ENCODE measurements at regions not wholly inside any gene's neighbourhood (a gene's known extent, or its start where the extent isn't known, plus 50 kb on each side); places are given as distances from the start of the nearest gene placed in this dataset.

DNA sequence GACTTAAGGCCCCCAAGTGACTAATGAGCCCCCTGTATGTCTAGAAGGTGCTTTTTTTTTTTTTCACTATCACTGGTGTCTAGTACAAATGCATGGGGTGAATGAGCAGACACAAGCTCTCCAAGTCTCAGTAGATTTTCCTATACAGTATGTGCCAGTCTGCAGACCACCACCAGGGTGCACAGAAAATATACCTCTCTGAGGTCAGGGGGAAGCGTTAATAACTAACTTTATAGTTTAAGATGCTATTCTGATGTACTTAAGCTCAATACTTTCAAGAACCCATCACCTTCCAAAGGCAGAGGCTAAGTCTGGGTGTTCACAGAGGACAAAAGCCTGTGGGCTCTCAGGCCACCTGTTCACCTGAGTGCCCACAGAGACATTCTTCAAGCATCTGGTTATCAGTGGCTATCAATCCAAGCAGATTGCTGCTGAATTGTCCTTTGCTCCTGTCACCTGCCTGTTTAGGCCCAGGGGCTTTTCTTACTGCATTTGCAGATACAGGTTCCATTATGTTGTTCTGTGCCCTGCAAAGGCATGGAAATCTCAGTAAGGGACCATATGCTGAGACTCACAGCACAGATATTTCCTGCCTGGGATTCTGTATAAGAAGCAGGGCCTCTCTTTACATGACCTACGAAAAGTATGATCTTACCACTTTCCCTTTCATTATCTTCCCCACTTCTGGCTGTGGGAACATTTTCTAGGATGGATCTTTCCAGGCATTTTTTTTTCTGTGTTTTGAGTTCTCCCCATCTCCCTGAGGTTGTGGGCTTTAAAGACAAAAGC is 534.6 kb downstream of the TNS1 start:
- DNase-seq, result no peak

DNA sequence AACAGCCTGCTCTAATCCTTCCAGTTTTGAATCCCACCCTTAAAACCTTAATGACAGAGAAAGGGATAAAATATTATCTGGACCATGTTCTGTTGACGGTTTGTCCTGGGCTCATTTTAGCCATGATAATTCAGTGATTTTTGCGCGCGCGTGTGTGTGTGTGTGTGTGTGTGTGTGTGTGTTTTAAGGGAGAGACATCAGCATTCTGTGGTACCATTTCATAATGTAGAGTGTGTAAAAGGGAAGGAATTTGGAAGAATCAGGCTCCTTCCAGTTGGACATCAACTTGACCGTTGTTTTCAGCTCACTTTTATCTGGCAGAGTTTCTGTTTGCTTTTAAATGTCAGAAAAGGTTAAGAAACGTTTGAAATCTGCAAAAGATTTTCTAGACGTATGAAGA is 535.5 kb downstream of the TNS1 start:
- DNase-seq, result no peak

DNA sequence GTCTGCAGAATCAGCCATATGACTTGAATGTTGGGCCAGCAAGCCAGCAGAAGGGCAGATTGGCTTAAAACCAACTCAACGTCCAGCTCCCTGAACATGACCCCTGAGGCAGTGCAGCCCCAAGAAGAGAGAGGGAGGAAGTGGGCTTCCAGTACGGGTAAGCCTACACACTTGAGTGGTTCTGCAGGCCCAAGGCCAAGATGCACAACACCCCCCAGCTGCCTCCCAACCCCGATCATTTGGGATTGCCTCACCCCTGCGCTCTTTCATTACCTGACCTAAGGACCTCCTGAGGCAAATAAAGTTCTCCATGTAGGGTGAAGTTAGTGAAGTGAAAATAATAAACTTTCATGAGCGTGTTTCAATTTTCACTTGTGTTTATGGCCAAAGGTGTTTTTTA is 536.0 kb downstream of the TNS1 start:
- no peak for DNase-seq

DNA sequence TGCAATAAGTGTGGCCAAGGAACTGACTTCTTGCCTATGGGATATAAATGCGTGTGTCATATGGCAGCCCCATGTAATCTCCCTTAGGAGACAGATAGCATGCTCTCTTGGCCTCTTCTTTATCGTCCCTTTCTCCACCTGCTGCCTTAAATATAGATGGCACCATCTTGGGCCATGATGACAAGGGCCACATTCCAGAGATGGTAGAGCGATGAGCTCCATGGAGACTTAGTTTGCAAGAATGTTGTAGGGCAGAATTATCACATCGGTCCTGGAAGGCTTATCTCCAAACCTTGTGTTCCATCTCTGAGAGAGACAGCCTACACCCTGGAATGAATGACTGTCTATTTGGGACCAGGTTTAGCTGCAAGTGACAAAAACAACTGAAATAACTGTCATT is 536.7 kb downstream of the TNS1 start:
- no peak for DNase-seq

DNA sequence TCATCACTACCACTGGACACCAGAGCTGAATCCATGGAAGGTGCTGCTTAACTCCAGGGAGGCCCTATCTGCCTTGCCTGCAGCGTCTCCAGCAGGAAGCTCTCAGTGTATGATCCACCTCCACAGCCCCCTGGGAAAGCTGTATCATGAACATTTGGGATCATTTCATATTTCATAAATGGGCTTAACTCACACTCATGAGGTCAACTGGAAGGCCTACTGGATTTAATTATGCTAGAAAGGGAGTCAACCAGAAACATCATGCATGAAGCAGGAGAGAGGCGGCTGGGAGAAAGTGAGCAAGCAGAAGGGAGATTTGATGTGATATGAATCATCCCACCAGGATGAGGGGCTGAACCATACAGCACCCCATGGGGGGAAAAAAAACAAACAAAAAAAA is 537.7 kb downstream of the TNS1 start:
- DNase-seq, result no peak

DNA sequence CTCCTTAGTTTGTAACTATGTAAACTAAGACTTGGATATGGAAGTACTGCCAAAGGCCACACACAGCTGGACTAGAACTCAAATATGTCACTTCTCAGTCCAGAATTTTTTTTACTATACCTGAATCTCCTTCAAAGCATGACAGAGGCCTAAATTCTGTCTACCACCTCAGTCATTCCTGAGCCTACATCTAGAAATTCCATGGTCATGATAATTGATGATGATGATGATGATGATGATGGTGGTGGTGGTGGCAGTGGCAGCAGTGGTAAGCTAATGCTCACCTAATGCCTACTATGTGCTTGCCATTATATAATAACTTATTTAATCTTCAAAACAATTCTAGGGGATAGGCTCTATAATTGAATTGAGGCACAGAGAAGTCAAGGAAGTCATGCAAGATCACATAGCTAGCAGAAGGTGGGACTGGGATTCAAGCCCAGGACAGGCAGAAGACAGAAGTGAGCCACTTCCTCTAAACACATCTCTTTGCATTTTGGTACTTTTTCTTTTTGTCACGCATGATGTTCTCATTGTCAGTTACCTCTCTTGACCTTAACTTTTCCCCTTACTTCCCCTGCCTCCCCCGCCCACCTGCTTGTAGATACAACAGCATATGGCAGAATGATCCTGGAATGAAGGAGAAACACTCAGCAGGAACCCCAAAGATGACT is 539.3 kb downstream of the TNS1 start:
- no peak for DNase-seq

DNA sequence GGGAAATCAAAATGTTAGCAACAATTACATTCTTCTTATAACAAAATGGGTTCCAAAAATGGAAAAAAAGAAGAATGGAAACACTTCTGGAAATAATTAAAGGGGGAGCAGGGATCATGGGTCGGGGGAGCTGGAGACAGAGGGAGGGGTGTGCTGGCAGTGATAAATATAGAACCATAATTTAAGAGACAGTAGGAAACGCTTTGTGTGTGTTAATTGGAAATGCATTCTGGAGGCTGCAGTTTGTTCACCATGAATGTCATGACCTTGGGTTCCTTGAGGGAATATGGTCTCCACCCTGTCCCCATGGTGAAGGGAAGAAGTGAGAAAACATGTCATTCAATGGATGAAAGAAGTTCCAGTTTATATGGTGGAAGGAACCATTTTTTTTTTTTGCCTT is 540.7 kb downstream of the TNS1 start:
- no peak for DNase-seq

DNA sequence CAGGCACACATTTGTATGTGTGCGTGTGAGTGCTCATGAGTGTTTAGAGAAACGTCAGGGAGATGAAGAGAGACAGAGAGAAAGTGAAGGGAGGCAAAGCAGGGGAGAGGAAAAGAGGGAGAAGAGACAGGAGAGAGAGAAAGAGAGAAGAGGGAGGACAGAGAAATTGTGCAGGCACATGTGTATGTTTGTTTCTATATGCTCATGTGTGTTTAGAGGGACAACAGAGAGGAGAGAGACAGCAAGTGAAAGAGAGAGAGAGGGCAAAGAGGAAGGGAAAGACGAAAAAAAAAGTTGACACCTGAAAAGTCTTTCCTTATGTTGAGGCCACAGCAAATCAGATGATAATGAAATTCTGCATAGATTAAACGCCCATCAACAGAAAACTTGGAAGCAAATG is 541.1 kb downstream of the TNS1 start:
- DNase-seq, result no peak

DNA sequence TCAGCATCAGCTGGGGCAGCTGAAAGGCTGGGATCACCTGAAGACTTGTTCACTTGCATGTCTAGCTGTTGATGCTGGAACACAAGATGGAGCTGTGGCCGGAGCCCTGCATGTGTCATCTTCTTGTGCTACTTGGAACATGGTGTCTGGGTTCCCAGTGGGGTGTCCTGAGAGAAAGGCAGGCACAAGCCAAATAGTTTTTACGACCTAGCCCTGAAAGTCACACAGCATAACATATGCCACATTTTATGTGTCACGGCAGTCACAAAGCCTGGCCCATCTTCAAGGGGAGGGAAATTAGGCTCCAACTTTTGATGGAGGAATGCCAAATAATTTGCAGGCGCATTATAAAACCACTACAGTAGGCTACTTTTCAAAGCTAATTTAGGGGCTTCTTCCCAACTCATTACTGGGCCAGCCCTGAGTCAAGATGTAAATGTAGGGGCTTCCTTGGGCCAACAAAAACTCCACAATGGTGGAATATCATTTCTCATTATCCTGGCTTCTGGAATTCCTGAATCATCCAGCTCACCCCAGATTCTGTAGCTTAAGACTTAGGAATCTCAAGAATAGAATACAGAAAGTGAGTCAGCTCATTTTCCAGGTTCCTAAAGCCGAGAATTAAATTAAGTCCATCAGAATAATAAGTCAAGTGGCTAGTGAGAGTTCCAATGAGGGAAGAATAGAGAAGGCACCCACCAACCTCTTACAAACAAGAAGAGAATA is 543.0 kb downstream of the TNS1 start:
- DNase-seq, result no peak

DNA sequence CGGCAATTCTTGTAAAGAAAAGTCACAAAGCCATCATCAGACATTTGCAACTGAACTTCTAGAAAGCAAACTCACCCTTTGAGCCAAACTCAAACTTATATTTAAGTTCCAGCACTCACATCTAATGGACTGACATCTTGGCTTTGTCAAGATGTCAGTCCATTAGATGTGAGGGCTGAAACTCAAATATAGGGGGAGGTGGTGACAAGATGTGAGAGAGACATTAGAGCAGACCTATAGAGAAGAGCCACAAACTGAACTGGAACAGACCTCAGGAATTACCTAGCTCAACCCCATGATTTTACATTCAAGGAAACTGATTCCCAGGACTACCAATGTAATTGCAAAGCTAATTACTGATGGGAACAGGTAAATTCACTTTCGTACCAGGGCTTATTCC is 543.8 kb downstream of the TNS1 start:
- no peak for DNase-seq

DNA sequence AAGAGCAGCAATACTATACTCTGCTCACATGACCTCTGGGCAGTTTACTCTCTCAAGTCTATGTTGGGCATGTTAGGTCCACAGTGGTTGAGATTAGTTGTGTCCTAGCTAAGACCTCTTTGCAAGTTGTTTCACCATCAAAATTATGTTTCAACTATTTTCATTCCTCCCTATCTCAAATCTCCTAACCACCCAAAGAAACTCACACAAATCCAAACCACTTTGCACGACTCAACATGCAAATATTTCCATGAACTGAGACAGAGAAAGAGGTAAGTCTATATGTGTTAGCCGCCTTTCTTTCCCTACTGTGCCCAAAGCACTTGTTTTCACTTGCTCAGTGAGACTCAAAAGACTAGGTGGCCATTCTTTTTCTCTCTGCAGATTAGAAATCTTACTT is 546.8 kb downstream of the TNS1 start:
- DNase-seq, result no peak

DNA sequence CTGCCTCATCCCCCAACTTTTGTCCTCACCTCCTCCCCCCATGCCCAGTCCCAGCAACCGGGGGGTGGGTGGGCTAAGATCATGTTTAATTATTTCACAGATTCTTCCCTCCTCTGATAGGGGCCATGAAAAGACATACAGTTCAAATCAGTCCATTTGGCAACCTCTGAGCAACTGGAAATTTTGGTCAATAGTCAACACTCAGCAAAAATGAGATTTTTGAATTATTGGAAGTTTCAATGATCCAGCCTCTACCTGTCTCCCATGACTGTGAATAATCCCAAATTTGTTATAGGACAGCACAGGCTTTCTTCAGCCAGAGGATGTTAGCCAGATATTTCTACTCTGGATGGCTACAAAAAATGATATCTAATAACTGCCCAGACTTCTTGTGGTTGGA is 549.9 kb downstream of the TNS1 start:
- no peak for DNase-seq

DNA sequence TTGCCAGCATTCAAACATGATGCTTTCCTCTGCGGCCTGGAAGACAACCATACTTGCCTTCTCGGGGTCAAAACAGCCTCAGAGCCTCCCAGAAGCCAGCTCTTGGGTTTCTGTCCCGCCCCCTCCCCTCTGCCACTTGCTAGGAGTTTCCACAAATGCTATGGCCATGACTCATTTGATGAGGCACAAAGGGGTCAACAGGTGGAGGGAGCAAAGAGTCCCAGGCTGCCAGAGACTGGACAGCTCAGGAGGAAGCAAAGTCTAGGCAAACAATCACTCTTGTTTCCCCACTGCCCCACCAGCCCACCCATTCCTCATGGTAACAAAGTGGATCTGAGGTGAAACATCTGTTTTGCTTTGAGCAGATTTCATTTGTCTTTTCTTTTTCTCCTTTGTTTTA is 551.1 kb downstream of the TNS1 start:
- DNase-seq, result no peak

DNA sequence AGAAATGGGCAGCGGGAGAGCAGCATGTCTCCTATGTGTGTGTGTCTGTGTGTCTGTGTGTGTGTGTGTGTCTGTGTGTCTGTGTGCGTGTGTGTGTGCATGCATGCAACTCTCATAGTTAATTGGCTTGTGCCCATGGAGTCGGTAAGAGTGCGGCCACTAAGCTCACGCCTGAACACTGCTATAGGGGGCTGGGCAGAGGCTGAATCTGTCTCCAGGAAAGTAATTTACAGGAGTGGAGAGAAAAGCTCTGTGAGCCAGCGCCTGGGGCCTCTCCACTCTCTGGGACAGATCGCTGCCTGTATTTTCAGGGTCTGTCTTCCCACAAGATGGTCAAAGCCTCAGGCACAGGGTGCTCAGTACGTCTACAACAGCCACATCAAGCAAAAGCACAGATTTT is 553.4 kb downstream of the TNS1 start:
- no peak for DNase-seq

DNA sequence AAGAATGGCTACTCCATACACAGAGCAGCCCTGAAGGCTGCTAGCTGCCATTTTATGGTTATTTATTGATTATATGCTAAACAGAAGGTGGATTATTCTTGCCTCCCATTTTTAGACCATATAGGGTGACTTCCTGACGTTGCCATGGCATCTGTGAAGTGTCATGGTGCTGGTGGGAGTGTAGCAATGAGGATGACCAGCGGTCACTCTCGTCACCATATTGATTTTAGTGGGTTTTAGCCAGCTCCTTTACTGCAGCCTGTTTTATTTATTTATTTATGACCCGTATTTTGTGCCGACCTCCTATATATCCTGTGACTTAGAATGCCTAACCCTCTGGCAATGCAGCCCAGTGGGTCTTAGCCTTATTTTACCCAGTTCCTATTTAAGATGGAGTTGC is 553.9 kb downstream of the TNS1 start:
- no peak for DNase-seq

DNA sequence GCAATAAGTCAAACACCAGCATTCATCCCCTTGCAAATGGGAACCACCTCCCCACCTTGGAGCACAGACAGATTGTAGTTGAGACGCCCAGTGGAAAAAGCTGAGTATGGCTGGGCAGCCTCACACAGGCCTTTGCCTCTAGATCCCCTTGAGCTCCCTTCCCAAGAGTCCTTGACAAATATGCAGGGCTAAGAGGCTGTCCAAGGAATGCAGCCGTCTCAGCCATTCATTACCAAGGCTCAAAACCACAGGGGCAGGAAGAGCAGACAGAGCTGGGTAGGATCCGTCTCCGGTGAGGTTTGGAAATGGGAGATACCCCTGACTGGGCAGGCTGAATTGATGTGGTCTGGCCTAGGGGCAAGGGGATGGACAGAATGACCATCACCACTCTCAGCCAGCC is 557.1 kb downstream of the TNS1 start:
- no peak for DNase-seq

DNA sequence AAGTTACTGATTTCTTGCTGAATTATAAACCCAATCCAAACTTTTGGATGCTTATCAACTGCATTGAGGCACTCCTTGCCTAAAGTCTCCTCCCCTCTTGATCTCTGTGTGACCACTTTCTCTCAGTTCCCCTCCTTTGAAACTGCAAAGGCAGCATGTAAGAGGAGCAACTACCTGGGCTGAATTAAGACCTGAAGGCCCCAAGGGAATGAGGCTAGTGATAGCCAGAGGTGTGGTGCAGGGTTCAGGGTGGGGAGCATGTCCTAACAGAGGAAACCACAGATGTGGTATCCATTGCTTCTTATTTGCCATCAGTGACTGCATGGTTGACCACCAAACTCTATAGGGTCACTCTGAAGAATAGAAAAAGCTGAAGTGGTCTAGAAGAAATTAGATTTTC is 557.9 kb downstream of the TNS1 start:
- no peak for DNase-seq

DNA sequence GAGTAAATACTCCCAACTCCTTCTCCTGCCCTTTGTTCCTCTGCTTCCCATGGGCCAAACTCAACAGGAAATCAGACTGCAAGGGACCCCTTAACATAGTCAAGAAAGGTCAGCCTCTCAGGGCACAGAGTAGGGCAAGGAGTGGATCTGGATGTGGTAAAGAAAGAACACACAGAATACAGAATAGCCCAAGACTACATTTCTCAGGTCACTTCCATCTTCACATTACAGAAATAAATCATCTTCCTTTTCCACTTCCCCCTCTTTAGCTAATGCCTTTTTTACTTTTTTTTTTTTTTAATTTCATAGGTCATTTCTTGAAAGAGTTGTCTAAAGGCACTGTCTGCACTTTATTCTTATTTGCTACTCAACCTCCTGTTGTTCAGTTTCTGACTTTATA is 558.3 kb downstream of the TNS1 start:
- no peak for DNase-seq

DNA sequence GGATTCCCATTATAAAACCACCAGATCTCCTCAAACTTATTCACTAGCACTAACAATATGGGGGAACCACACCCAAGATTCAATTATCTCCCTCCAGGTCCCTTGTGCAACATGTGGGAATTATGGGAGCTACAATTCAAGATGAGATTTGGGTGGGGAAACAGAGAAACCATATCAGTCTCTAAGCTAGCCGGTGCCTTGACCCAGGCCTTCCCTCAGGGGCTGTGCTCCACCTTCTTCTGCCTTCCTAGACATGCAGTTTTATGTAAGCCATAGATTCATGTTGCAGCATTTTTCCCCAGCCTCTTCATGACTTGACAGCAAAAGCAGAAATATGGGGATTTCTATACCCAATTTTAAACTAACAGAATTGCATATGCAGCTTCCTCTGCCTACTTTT is 559.2 kb downstream of the TNS1 start:
- no peak for DNase-seq

DNA sequence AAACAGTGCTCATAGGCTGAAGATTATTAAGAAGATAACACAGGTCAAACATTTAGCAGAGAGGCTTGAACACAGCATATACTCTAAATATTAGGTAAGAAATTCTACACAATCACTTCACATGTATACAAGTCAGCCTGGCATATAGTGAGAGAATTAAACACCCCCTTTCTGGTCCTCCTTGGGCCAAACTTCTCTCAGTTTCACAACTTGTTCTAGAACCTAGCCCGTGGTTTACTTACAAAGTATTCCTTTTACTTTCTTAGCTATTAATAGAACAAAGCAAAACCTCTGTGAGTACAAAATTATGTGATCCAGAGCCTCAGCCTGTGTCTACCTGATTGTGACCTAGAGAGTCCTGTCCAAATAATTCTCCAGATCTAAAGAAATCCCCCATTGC is 562.8 kb downstream of the TNS1 start:
- DNase-seq, result no peak

DNA sequence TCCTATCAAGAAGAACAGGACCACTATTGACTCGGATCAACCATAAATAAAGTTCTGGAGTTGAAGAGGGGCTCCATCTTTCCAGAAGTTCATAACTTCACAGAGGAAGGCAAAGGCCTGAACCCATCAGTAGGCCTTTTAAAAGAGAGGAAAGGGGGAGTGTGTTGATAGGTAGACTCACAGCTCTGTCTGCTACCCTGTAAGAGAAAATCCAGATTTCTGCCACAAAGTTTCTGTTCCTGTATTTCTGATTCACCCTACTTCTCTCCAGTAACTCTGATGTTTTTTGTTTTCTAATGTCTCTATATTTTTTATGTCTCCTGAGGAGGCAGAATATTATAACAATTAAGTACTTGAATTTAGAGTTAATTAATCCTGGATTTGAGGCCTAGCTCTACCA is 564.0 kb downstream of the TNS1 start:
- no peak for DNase-seq

DNA sequence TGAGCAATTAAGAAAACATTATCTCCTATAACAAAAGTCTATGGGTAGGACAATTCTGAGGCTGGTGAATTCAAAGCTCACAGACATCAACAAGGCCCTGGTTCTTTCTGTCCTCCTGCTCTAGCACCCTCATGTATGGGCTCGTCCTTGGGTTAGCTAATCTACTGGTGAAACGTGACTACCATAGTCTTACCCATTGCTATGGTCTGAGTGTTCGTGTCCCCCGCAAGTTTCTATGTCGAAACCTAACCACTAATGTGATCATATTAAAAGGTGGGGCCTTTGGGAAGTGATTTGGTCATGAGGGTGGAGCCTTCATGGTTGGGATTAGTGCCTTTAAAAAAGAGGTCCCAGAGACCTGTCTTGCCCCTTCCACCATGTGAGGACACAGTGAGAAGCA is 564.7 kb downstream of the TNS1 start:
- DNase-seq, result no peak

DNA sequence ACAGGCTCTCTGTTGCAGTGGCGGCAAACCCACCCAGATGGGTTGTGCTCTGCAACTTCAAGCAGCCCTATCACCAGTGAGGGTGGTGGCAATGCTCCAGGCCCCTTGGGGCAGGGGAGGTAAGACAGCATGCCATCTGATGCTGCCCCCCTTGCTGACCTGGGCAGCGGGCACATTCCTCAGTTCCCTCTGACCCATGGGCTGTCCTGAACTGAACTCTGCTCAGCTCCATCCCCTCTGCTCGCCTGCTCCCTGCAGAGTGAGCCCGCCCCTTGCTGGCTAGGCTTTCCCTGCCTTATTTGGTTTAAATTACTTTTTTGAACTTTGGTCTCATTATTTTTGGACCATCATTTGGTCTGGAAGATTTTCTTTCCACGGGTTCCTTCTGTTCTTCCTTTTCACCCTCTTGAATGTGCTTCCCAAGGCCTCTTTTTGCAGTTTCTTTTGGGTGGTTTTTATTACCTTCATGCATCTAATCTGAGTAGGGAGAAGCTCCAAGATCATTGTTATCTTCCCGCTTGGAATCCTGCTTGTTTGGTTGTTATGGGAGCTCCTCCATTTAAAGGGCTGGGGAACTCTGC is 565.4 kb downstream of the TNS1 start:
- no peak for DNase-seq

DNA sequence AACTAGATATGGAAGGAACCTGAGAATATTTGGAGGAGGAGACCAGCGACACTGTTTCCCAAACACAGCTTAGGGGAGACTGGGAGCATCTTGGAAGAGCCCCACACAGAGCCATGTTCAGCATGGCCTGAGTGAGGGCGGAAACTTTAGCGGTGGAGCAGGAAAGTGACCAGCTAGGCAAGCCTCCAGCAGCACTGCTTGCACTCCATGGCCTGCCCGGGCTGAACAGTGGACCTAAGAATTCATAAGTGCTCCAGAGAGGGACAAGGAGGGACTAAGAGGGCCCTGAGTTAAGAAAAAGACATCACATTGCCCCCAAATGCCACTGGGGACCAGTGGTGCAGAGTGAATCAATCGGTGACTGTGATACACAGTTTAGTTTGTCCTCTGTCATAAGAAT is 566.4 kb downstream of the TNS1 start:
- DNase-seq, result no peak
